Right lobe of liver (tissue), 4 donors: ENCODE measurements at regions not wholly inside any gene's neighbourhood (a gene's known extent, or its start where the extent isn't known, plus 50 kb on each side); places are given as distances from the start of the nearest gene placed in this dataset.
"Not testable (repeated sequence)": the region's sequence is repeated elsewhere in the genome, so short reads cannot be mapped to it uniquely, and the experiment has no call there.

Source experiments
- POLR2A ChIP-seq: fragments of 450-650 bp; IDR thresholded peaks from one replicate; pipeline ENCODE4 v1.6.1; 2017; ENCODE audit warnings: antibody characterized with exemption, mild to moderate bottlenecking
- TF ChIP-seq, protein P1 (sequence below), 4 donors: fragments of 200-600 bp in 3 of 4; fragments of 450-650 bp in 1 of 4; IDR thresholded peaks; one replicate each; pipeline versions ENCODE4 v1.5.1 to v1.8.0; 2016 to 2022; ENCODE audit warnings: antibody characterized with exemption in 4 of 4, mild to moderate bottlenecking in 2 of 4
- donor health status: DM: no; HTN: no; CAD: no.
- donor health status: DM: no; HTN: no; CAD: no.
- donor health status: DM: no; HTN: yes; CAD: no.

DNA sequence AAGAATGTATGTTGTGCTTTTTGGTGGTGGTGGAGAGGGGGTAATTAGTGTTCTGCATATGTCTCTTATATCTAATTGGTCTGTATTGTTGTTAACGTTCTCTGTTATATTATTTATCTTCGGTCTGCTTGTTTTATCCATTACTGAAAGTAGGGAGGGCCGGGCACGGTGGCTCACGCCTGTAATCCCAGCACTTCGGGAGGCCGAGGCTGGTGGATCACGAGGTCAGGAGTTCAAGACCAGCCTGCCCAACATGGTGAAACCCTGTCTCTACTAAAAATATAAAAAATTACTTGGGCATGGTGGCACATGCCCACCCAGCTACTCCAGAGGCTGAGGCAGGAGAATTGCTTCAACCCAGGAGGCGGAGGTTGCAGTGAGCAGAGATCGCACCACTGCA is 2672.1 kb downstream of the PCDH9 start:
- TF ChIP-seq, protein P1, sequence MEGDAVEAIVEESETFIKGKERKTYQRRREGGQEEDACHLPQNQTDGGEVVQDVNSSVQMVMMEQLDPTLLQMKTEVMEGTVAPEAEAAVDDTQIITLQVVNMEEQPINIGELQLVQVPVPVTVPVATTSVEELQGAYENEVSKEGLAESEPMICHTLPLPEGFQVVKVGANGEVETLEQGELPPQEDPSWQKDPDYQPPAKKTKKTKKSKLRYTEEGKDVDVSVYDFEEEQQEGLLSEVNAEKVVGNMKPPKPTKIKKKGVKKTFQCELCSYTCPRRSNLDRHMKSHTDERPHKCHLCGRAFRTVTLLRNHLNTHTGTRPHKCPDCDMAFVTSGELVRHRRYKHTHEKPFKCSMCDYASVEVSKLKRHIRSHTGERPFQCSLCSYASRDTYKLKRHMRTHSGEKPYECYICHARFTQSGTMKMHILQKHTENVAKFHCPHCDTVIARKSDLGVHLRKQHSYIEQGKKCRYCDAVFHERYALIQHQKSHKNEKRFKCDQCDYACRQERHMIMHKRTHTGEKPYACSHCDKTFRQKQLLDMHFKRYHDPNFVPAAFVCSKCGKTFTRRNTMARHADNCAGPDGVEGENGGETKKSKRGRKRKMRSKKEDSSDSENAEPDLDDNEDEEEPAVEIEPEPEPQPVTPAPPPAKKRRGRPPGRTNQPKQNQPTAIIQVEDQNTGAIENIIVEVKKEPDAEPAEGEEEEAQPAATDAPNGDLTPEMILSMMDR (IDR thresholded peaks at IDR 0.05), result not testable (repeated sequence)
- TF ChIP-seq POLR2A, result not testable (repeated sequence)
